ENCODE measurements at regions not wholly inside any gene's neighbourhood (a gene's known extent, or its start where the extent isn't known, plus 50 kb on each side); places are given as distances from the start of the nearest gene placed in this dataset.
A peak's percentile ranks its signal among the peaks of the same experiment; 100 is the strongest.

DNA sequence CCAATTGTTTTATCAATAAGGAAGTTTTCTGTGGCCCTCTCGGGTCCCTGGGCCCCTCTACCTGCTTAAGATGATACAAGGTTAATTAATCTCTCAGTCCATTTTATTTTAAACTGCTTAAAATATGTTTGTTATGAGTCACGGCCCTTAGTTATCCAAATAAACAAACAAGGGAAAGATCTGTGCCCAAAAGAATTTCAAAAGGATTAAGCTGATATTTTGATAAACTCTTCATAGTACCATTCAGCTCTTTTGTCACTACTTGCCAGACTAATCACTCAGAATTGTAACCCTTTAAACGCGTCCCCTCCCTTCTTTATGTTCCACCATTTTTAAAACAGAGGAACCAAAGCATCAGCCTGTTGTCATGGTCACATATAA lies 144.7 kb upstream of the STK17B start:
- TF ChIP-seq FOS (IDR thresholded peaks at IDR 0.05; ENCODE audit: borderline replicate concordance, insufficient read depth, low read length) (no peak), MYC (IDR thresholded peaks at IDR 0.05; ENCODE audit: low read depth, low read length) (no peak), EZH2 (IDR thresholded peaks at IDR 0.05; ENCODE audit: borderline replicate concordance, low read depth, low read length, severe bottlenecking) (no peak), JUN (IDR thresholded peaks at IDR 0.05; ENCODE audit: borderline replicate concordance, insufficient read depth, insufficient read length, low read depth) (no peak), POLR2A (IDR thresholded peaks at IDR 0.05; ENCODE audit: low read depth, low read length) (no peak), GATA2 (IDR thresholded peaks at IDR 0.05; ENCODE audit: insufficient read depth, insufficient read length, low read depth, low read length) (no peak), POLR2AphosphoS5 (IDR thresholded peaks at IDR 0.05; ENCODE audit: insufficient read depth, low read depth, low read length) (no peak)
- TF ChIP-seq, protein P1, sequence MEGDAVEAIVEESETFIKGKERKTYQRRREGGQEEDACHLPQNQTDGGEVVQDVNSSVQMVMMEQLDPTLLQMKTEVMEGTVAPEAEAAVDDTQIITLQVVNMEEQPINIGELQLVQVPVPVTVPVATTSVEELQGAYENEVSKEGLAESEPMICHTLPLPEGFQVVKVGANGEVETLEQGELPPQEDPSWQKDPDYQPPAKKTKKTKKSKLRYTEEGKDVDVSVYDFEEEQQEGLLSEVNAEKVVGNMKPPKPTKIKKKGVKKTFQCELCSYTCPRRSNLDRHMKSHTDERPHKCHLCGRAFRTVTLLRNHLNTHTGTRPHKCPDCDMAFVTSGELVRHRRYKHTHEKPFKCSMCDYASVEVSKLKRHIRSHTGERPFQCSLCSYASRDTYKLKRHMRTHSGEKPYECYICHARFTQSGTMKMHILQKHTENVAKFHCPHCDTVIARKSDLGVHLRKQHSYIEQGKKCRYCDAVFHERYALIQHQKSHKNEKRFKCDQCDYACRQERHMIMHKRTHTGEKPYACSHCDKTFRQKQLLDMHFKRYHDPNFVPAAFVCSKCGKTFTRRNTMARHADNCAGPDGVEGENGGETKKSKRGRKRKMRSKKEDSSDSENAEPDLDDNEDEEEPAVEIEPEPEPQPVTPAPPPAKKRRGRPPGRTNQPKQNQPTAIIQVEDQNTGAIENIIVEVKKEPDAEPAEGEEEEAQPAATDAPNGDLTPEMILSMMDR (IDR thresholded peaks at IDR 0.05; ENCODE audit: extremely low read depth in 1 of 2, insufficient read depth in 1 of 2, low read depth in 1 of 2, low read length in 2 of 2): no peak
- TF ChIP-seq, protein P2, sequence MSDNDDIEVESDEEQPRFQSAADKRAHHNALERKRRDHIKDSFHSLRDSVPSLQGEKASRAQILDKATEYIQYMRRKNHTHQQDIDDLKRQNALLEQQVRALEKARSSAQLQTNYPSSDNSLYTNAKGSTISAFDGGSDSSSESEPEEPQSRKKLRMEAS (IDR thresholded peaks at IDR 0.05; ENCODE audit: insufficient read depth, insufficient read length): no peak
- POLR2A ChIA-PET: no interaction called here
- no peak overlapping the region for H3K4me2 ChIP-seq (ENCODE audit: insufficient read depth, low read length)
- no peak overlapping the region for H3K27ac ChIP-seq (ENCODE audit: insufficient read depth, low read depth, low read length)
- CTCF ChIA-PET: interaction anchor here (0.7 to 6.6 kb wide), 5 partner anchors 18 to 238 kb away, joined by 3 to 42 read pairs (median 10); no protein-coding TSS in a partner anchor
- peaks cover 7% of the 10 kb centered on the region for H3K79me2 ChIP-seq (ENCODE audit: control insufficient read depth, insufficient read depth, low read length)
- no peak overlapping the region for H2AFZ ChIP-seq (ENCODE audit: low read depth, low read length)
- FAIRE-seq (peak; percentile 48), DNase-seq (ENCODE audit: low read depth, low spot score) (no peak)
- peaks cover 9% of the 10 kb centered on the region for H3K4me1 ChIP-seq (ENCODE audit: control insufficient read depth, extremely low read depth, insufficient read depth, low read length)
- dilution Hi-C loops (cut with MboI; ENCODE audit: extremely low pct_ligation_motif_present, low sequenced_read_pairs): no loop called here
- H3K27me3 ChIP-seq (ENCODE audit: control insufficient read depth in 2 of 2, insufficient read depth in 2 of 2, low read length in 2 of 2): no peaks in the 10 kb centered on the region
- no peaks in the 10 kb centered on the region for H3K9me3 ChIP-seq (replicated peaks; ENCODE audit: control insufficient read depth, insufficient read depth, low read length)
- peaks cover 33 to 54% of the 10 kb centered on the region in 2 experiments for H3K36me3 ChIP-seq (ENCODE audit: control insufficient read depth in 2 of 2, extremely low read depth in 1 of 2, insufficient read depth in 2 of 2, low read length in 2 of 2)
- no peak overlapping the region for H3K9ac ChIP-seq (replicated peaks; ENCODE audit: extremely low read depth, insufficient read depth, low read length)
- intact Hi-C loops (cut with micrococcal nuclease): no loop called here
- H3K9me1 ChIP-seq (replicated peaks; ENCODE audit: control insufficient read depth, extremely low read depth, insufficient read depth, low read length): no peaks in the 10 kb centered on the region
- no peak overlapping the region for H3K4me3 ChIP-seq (replicated peaks in 1 of 3; ENCODE audit: insufficient read depth in 1 of 3, low read depth in 1 of 3, low read length in 3 of 3)
- BruUV-seq (replicated peaks): no TSS peak
- no peaks in the 10 kb centered on the region for H4K20me1 ChIP-seq (replicated peaks; ENCODE audit: control insufficient read depth, extremely low read depth, insufficient read depth, low read length)

Measured in endothelial cell of umbilical vein (primary cell).